GM06990 (cell line): ENCODE measurements at regions not wholly inside any gene's neighbourhood (a gene's known extent, or its start where the extent isn't known, plus 50 kb on each side); places are given as distances from the start of the nearest gene placed in this dataset.

Experiments
- DNase-seq: peaks from one replicate; pipeline ENCODE4 v3.0.0-alpha.2; 2011; ENCODE audit not compliant: insufficient read length; ENCODE audit errors: extremely low read depth
- H3K27me3 ChIP-seq: replicated peaks from 2 replicates; pipeline ENCODE4 v1.6.0; 2011; ENCODE audit warnings: low read length; ENCODE audit not compliant: control insufficient read depth, insufficient read depth
- H3K36me3 ChIP-seq: 2 replicates; pipeline ENCODE4 v1.5.1; 2011; ENCODE audit warnings: low read length; ENCODE audit not compliant: control insufficient read depth, insufficient read depth
- H3K4me3 ChIP-seq: replicated peaks from 2 replicates; pipeline ENCODE4 v1.5.1; 2011; ENCODE audit warnings: low read depth, mild to moderate bottlenecking, control low read depth, low read length
- TF ChIP-seq, protein P1 (sequence below): IDR thresholded peaks from 2 replicates; pipeline ENCODE4 v1.5.1; 2011; ENCODE audit warnings: low read length, control low read depth, mild to moderate bottlenecking, inconsistent platforms; ENCODE audit not compliant: insufficient read depth, poor library complexity, severe bottlenecking

DNA sequence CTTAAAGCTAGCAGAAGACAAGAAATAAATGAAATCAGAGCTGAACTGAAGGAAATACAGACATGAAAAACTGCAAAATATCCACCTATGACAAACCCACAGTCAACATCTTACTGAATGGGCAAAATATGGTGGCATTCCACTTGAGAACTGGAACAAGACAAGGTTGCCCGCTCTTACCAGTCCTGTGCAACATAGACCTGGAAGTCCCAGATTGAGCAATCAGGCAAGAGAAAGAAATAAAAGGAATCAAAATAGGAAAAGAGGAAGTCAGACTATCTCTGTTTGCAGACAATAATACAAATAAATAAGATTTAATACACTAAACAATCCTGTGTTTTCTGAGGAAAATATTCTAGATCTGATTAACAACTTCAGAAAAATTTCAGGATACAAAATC is 570.5 kb upstream of the SEMA3D start:
- DNase-seq = no peak
- no peaks in the 10 kb centered on the region for H3K36me3 ChIP-seq
- no peaks in the 10 kb centered on the region for H3K27me3 ChIP-seq
- no peak overlapping the region for H3K4me3 ChIP-seq
- TF ChIP-seq, protein P1, sequence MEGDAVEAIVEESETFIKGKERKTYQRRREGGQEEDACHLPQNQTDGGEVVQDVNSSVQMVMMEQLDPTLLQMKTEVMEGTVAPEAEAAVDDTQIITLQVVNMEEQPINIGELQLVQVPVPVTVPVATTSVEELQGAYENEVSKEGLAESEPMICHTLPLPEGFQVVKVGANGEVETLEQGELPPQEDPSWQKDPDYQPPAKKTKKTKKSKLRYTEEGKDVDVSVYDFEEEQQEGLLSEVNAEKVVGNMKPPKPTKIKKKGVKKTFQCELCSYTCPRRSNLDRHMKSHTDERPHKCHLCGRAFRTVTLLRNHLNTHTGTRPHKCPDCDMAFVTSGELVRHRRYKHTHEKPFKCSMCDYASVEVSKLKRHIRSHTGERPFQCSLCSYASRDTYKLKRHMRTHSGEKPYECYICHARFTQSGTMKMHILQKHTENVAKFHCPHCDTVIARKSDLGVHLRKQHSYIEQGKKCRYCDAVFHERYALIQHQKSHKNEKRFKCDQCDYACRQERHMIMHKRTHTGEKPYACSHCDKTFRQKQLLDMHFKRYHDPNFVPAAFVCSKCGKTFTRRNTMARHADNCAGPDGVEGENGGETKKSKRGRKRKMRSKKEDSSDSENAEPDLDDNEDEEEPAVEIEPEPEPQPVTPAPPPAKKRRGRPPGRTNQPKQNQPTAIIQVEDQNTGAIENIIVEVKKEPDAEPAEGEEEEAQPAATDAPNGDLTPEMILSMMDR = no peak

DNA sequence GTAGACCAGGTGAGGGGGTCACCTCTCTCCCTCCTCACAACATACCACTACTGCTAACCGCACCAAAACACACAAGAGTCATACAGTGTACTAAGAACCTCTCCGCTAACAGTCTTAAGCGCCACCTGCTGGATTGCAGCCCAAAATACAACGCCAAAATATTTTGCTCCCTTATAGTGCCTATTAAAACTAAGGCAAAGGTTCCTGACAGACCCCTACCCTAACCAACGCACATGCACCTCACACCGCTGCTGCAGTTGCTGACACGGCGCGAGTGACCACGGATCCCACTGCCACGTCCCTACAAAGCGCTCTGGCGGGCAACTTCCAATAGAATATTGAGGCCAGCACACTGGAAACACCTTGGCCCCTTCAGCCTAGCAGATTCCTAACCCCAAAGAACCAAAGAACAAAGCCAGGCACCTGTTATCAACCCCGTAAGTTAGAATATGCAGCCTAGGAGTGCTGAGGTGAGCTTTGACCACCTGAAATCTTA is 563.6 kb upstream of the SEMA3D start:
- Histone ChIP-seq H3K4me3 (no peak overlapping the region), H3K36me3 (no peaks in the 10 kb centered on the region), H3K27me3 (no peaks in the 10 kb centered on the region)
- DNase-seq = peak; percentile 9
- TF ChIP-seq, protein P1 = peak; percentile 81

DNA sequence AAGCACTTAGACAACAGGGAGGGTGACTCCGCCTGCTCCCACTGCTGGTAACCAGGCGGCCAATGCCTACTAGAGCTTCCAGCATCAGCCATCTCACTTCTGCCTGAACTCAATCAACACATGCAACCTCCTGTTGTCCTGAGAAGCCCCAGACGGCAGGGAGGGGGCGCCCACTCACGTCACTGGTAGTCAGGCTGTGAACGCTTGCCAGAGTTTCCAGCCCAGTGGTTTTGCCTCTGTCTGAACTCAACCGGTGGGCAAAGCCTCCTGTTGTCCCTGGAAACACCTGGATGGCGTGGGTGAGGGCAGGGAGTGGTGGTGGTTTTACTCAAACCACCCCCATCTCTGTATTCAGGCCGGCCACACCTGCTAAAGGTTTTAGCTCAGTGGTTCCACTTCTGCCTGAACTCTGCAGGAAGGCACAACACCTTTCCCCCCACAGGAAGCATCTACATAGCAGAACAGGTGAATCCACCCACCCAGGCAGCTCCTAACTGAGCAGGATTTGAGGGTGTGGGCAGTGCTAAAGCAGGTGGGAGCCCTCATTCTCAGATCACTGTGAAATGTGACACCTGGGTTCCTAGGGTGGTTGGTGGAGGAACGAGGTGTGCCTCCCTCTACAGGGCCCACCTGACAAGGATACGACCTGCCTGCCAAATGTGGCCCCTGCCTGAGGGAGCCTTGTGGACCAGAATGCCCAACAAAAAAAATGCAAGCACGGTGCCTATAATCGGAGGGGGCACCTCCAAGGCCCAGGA is 563.0 kb upstream of the SEMA3D start:
- no peak for DNase-seq
- Histone ChIP-seq H3K4me3 (no peak overlapping the region), H3K36me3 (no peaks in the 10 kb centered on the region), H3K27me3 (no peaks in the 10 kb centered on the region)
- TF ChIP-seq, protein P1 = peak; percentile 11

DNA sequence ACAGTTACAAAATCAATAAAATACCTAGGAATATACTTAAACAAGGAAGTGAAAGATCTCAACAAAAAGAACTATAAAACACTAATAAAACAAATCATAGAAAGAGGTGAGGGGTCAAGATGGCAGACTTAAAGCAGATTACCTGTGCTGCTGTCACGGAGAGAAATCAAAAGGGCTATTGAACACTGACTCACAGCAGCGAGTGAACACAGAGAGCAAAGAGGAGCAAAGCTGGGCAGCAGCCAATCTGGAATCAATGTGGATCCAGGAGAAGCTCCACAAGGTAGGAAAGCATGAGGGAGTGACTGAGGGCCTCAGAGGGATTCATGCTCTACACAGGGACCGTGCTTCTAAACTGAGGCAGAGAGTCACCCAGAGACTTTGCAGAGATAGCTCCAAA is 562.0 kb upstream of the SEMA3D start:
- no peak for DNase-seq
- no peak overlapping the region for H3K4me3 ChIP-seq
- TF ChIP-seq, protein P1 = no peak
- H3K36me3 ChIP-seq = no peaks in the 10 kb centered on the region
- H3K27me3 ChIP-seq = no peaks in the 10 kb centered on the region

DNA sequence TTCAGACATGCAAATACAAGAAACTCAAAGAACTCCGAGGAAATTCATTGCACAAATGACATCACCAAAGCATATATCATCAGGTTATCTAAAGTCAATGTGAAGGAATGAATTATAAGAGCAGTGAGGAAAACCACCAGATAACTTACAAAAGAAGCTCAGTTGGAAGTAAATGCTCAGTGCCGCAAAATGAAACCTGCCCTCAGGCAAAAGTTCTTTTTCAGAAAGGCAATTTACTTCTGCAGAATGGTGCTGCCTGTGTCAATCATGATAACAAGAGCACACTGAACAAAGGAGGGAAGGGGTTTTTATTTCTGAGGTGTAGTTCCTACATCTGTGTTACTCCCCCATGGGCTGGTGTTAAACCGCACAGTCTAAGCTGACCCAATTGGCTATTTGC is 550.6 kb upstream of the SEMA3D start:
- DNase-seq = no peak

More for the DNA sequence above, 550.6 kb upstream of the SEMA3D start:
- TF ChIP-seq, protein P1 = no peak
- Histone ChIP-seq H3K36me3 (no peaks in the 10 kb centered on the region), H3K4me3 (no peak overlapping the region), H3K27me3 (no peaks in the 10 kb centered on the region)
